H9 (cell line): ENCODE measurements at regions not wholly inside any gene's neighbourhood (a gene's known extent, or its start where the extent isn't known, plus 50 kb on each side); places are given as distances from the start of the nearest gene placed in this dataset.

Experiments
- DNase-seq: peaks from one replicate; pipeline ENCODE4 v3.0.0-alpha.2; 2017
- H2AFZ ChIP-seq: one replicate; pipeline ENCODE4 v1.6.1; 2013; ENCODE audit warnings: mild to moderate bottlenecking, low read length, control low read depth, moderate library complexity
- H2AK5ac ChIP-seq: 2 replicates; pipeline ENCODE4 v1.6.1; 2013; ENCODE audit warnings: low read length, control low read depth, mixed read lengths; ENCODE audit not compliant: insufficient read length
- H2BK120ac ChIP-seq: one replicate; pipeline ENCODE4 v1.6.1; 2013; ENCODE audit warnings: low read depth, mild to moderate bottlenecking, low read length, control low read depth, inconsistent platforms; ENCODE audit not compliant: poor library complexity, severe bottlenecking
- H2BK12ac ChIP-seq: 2 replicates; pipeline ENCODE4 v1.6.1; 2013; ENCODE audit warnings: low read length, control low read depth, mixed read lengths, low read depth; ENCODE audit not compliant: insufficient read length
- H2BK15ac ChIP-seq: 2 replicates; pipeline ENCODE4 v1.6.1; 2013; ENCODE audit warnings: low read depth, low read length, control low read depth
- H2BK20ac ChIP-seq: one replicate; pipeline ENCODE4 v1.6.1; 2013; ENCODE audit warnings: low read depth, mild to moderate bottlenecking, low read length, control low read depth, inconsistent platforms; ENCODE audit not compliant: poor library complexity, severe bottlenecking
- H2BK5ac ChIP-seq: 2 replicates; pipeline ENCODE4 v1.6.1; 2013; ENCODE audit warnings: low read length, control low read depth, mixed read lengths; ENCODE audit not compliant: insufficient read length
- H3K14ac ChIP-seq: 2 replicates; pipeline ENCODE4 v1.6.1; 2013; ENCODE audit warnings: low read length, control low read depth; ENCODE audit not compliant: insufficient read depth
- H3K18ac ChIP-seq: 2 replicates; pipeline ENCODE4 v1.6.1; 2013; ENCODE audit warnings: low read depth, mild to moderate bottlenecking, mixed read lengths, low read length, control low read depth; ENCODE audit not compliant: insufficient read length
- H3K23ac ChIP-seq: 2 replicates; pipeline ENCODE4 v1.6.1; 2013; ENCODE audit warnings: low read length, control low read depth, mixed read lengths, low read depth; ENCODE audit not compliant: insufficient read length
- H3K23me2 ChIP-seq: 2 replicates; pipeline ENCODE4 v1.6.1; 2013; ENCODE audit warnings: low read depth, mild to moderate bottlenecking, mixed read lengths, low read length, control low read depth; ENCODE audit not compliant: insufficient read length, poor library complexity, severe bottlenecking
- H3K27ac ChIP-seq: 2 replicates; pipeline ENCODE4 v1.5.1; 2013; ENCODE audit warnings: low read length, control low read depth, mixed read lengths, low read depth; ENCODE audit not compliant: insufficient read length
- H3K27me3 ChIP-seq: 2 replicates; pipeline ENCODE4 v1.6.1; 2013; ENCODE audit warnings: low read length, control low read depth, inconsistent platforms; ENCODE audit not compliant: insufficient read depth
- H3K4ac ChIP-seq: 2 replicates; pipeline ENCODE4 v1.6.1; 2013; ENCODE audit warnings: low read depth, mild to moderate bottlenecking, control low read depth, inconsistent platforms, low read length, moderate library complexity
- H3K4me1 ChIP-seq: 2 replicates; pipeline ENCODE4 v1.6.1; 2013; ENCODE audit warnings: low read length, control low read depth, inconsistent platforms; ENCODE audit not compliant: insufficient read depth
- H3K4me2 ChIP-seq: 2 replicates; pipeline ENCODE4 v1.6.1; 2013; ENCODE audit warnings: low read length, control low read depth, mixed read lengths; ENCODE audit not compliant: insufficient read length, insufficient read depth
- H3K56ac ChIP-seq: 2 replicates; pipeline ENCODE4 v1.6.1; 2013; ENCODE audit warnings: low read depth, mild to moderate bottlenecking, mixed read lengths, low read length, control low read depth; ENCODE audit not compliant: insufficient read length
- H3K79me1 ChIP-seq: 2 replicates; pipeline ENCODE4 v1.6.1; 2013; ENCODE audit warnings: low read depth, mild to moderate bottlenecking, moderate library complexity, low read length, control low read depth, inconsistent platforms; ENCODE audit not compliant: insufficient read depth, poor library complexity, severe bottlenecking
- H3K79me2 ChIP-seq: 2 replicates; pipeline ENCODE4 v1.6.1; 2013; ENCODE audit warnings: low read length, control low read depth, inconsistent platforms; ENCODE audit not compliant: insufficient read depth
- H3K9ac ChIP-seq: 2 replicates; pipeline ENCODE4 v1.6.1; 2013; ENCODE audit warnings: low read length, control low read depth, mixed read lengths; ENCODE audit not compliant: insufficient read length; ENCODE audit errors: extremely low read depth
- H3K9me3 ChIP-seq: one replicate; pipeline ENCODE4 v1.6.1; 2013; ENCODE audit warnings: low read depth, low read length, inconsistent platforms; ENCODE audit not compliant: control insufficient read depth
- H3T11ph ChIP-seq: one replicate; pipeline ENCODE4 v1.6.1; 2013; ENCODE audit warnings: mild to moderate bottlenecking, low read length, control low read depth, inconsistent platforms
- H4K20me1 ChIP-seq: one replicate; pipeline ENCODE4 v1.6.1; 2013; ENCODE audit not compliant: control insufficient read depth, insufficient read length, insufficient read depth
- H4K5ac ChIP-seq: 2 replicates; pipeline ENCODE4 v1.6.1; 2013; ENCODE audit warnings: low read depth, mild to moderate bottlenecking, mixed read lengths, low read length, control low read depth; ENCODE audit not compliant: insufficient read length
- H4K8ac ChIP-seq: replicated peaks from 2 replicates; pipeline ENCODE4 v1.6.1; 2013; ENCODE audit warnings: low read length, control low read depth, mixed read lengths, low read depth; ENCODE audit not compliant: insufficient read length
- H4K91ac ChIP-seq: 2 replicates; pipeline ENCODE4 v1.6.1; 2013; ENCODE audit warnings: low read depth, mild to moderate bottlenecking, moderate library complexity, mixed read lengths, low read length, control low read depth; ENCODE audit not compliant: insufficient read length
- H3K27ac Mint-ChIP-seq, 3 experiments: 2 replicates in 2 of 3; 3 replicates in 1 of 3; pipeline ENCODE4 v1.8.0; 2020 to 2021; ENCODE audit warnings: mixed read lengths in 3 of 3, mild to moderate bottlenecking in 1 of 3, moderate library complexity in 1 of 3
- H3K27me3 Mint-ChIP-seq: 2 replicates; pipeline ENCODE4 v1.8.0; 2021; ENCODE audit warnings: low read depth, mild to moderate bottlenecking, moderate library complexity, mixed read lengths
- H3K36me3 Mint-ChIP-seq, 3 experiments: 2 replicates in 2 of 3; 3 replicates in 1 of 3; pipeline ENCODE4 v1.8.0; 2020 to 2021; ENCODE audit warnings: low read depth in 3 of 3, mixed read lengths in 3 of 3; ENCODE audit not compliant: insufficient read depth in 1 of 3
- H3K4me1 Mint-ChIP-seq, 2 experiments: 2 replicates each; pipeline ENCODE4 v1.8.0; 2020; ENCODE audit warnings: mixed read lengths in 2 of 2
- H3K4me3 Mint-ChIP-seq, 2 experiments: 2 replicates in 1 of 2; 3 replicates in 1 of 2; pipeline ENCODE4 v1.8.0; 2020 to 2021; ENCODE audit warnings: mild to moderate bottlenecking in 2 of 2, mixed read lengths in 2 of 2, moderate library complexity in 1 of 2
- H3K9me3 Mint-ChIP-seq, 2 experiments: 2 replicates in 1 of 2; 3 replicates in 1 of 2; pipeline ENCODE4 v1.8.0; 2020; ENCODE audit warnings: mild to moderate bottlenecking in 2 of 2, mixed read lengths in 2 of 2, moderate library complexity in 1 of 2
- CTCF ChIP-seq: fragments of 200-600 bp; sonication (generic); conservative IDR thresholded peaks from 3 replicates; pipeline ENCODE4 v1.8.0; 2021; ENCODE audit warnings: antibody characterized with exemption, mild to moderate bottlenecking

GRCh38 chr3:88987776-88988175, 119.6 kb upstream of the EPHA3 start:
- Histone ChIP-seq H3K9ac (no peak overlapping the region), H3K27ac (no peak overlapping the region), H2AK5ac (no peak overlapping the region), H4K5ac (no peak overlapping the region), H2AFZ (no peak overlapping the region), H3K23ac (no peak overlapping the region), H4K20me1 (no peaks in the 10 kb centered on the region), H2BK12ac (no peak overlapping the region), H3K4me1 (no peaks in the 10 kb centered on the region), H2BK15ac (no peak overlapping the region), H3T11ph (no peak overlapping the region), H3K18ac (no peak overlapping the region), H4K8ac (no peak overlapping the region), H2BK20ac (no peak overlapping the region), H3K14ac (no peak overlapping the region), H3K79me1 (no peaks in the 10 kb centered on the region), H2BK120ac (no peak overlapping the region), H3K56ac (no peak overlapping the region), H3K4me2 (no peak overlapping the region), H4K91ac (no peak overlapping the region), H3K9me3 (no peaks in the 10 kb centered on the region), H3K27me3 (no peaks in the 10 kb centered on the region), H3K79me2 (no peaks in the 10 kb centered on the region), H2BK5ac (no peak overlapping the region), H3K23me2 (no peaks in the 10 kb centered on the region), H3K4ac (no peak overlapping the region)
- Mint-ChIP-seq H3K4me3 (no peak overlapping the region), H3K9me3 (no peaks in the 10 kb centered on the region), H3K27me3 (no peaks in the 10 kb centered on the region), H3K36me3 (no peaks in the 10 kb centered on the region), H3K27ac (no peak overlapping the region), H3K4me1 (no peaks in the 10 kb centered on the region)
- TF ChIP-seq CTCF: no peak
- no peak for DNase-seq
